ENCODE measurements at regions not wholly inside any gene's neighbourhood (a gene's known extent, or its start where the extent isn't known, plus 50 kb on each side); places are given as distances from the start of the nearest gene placed in this dataset.

DNA sequence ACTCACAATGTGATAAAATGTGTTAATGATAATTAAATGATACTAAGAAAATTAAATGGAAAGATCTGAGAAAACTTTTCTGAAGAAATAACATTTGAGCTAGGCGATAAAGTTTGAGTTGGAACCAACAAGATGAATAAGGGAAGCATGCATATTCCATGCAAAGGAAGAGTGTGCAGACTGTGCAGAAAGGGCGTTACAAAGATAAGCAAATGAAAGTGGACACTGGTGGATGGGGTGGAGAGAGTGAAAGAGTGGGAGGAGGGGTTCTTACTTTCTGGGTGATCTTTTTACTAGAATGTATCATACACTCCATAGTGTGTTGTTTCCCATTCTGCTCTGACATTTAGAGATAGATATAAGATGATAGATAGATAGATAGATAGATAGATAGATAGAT lies 138.7 kb downstream of the HTR1A start:
- TF ChIP-seq EZH2 (IDR thresholded peaks at IDR 0.05) (no peak), POLR2AphosphoS5 (IDR thresholded peaks at IDR 0.05; ENCODE audit: borderline replicate concordance, low read depth, low read length) (no peak)

Data from SK-N-MC (cell line).